ENCODE measurements at regions not wholly inside any gene's neighbourhood (a gene's known extent, or its start where the extent isn't known, plus 50 kb on each side); places are given as distances from the start of the nearest gene placed in this dataset.

GRCh38 chr3:20264900-20265567, 79.0 kb upstream of the SGO1 start:
- in situ Hi-C loops (cut with MboI; ENCODE audit: low sequenced_read_pairs, unreplicated experiment), result no loop called here
- DNase-seq (ENCODE audit: low spot score), result no peak
- TF ChIP-seq CTCF (IDR thresholded peaks at IDR 0.05; ENCODE audit: borderline replicate concordance, control extremely low read depth, extremely low read depth, insufficient read depth, missing control alignments), result no peak

GRCh38 chr3:20258371-20258770, 72.4 kb upstream of the SGO1 start:
- in situ Hi-C loops (cut with MboI; ENCODE audit: low sequenced_read_pairs, unreplicated experiment), result no loop called here
- no peak for DNase-seq (ENCODE audit: low spot score)
- TF ChIP-seq CTCF (IDR thresholded peaks at IDR 0.05; ENCODE audit: borderline replicate concordance, control extremely low read depth, extremely low read depth, insufficient read depth, missing control alignments), result no peak

GRCh38 chr3:20256144-20256543, 70.1 kb upstream of the SGO1 start:
- no peak for TF ChIP-seq CTCF (IDR thresholded peaks at IDR 0.05; ENCODE audit: borderline replicate concordance, control extremely low read depth, extremely low read depth, insufficient read depth, missing control alignments)
- in situ Hi-C loops (cut with MboI; ENCODE audit: low sequenced_read_pairs, unreplicated experiment), result no loop called here
- DNase-seq (ENCODE audit: low spot score), result no peak

- TF ChIP-seq CTCF (IDR thresholded peaks at IDR 0.05; ENCODE audit: borderline replicate concordance, control extremely low read depth, extremely low read depth, insufficient read depth, missing control alignments), result no peak
- no peak for DNase-seq (ENCODE audit: low spot score)
- in situ Hi-C loops (cut with MboI; ENCODE audit: low sequenced_read_pairs, unreplicated experiment), result no loop called here
Observed at GRCh38 chr3:20254268-20255117, 68.5 kb upstream of the SGO1 start.

GRCh38 chr3:20250786-20251185, 64.8 kb upstream of the SGO1 start:
- TF ChIP-seq CTCF (IDR thresholded peaks at IDR 0.05; ENCODE audit: borderline replicate concordance, control extremely low read depth, extremely low read depth, insufficient read depth, missing control alignments), result no peak
- no peak for DNase-seq (ENCODE audit: low spot score)
- in situ Hi-C loops (cut with MboI; ENCODE audit: low sequenced_read_pairs, unreplicated experiment), result no loop called here

GRCh38 chr3:20250314-20250713, 64.3 kb upstream of the SGO1 start:
- no peak for DNase-seq (ENCODE audit: low spot score)
- in situ Hi-C loops (cut with MboI; ENCODE audit: low sequenced_read_pairs, unreplicated experiment), result no loop called here
- no peak for TF ChIP-seq CTCF (IDR thresholded peaks at IDR 0.05; ENCODE audit: borderline replicate concordance, control extremely low read depth, extremely low read depth, insufficient read depth, missing control alignments)

Measured in GM13976 (cell line).